ENCODE measurements at regions not wholly inside any gene's neighbourhood (a gene's known extent, or its start where the extent isn't known, plus 50 kb on each side); places are given as distances from the start of the nearest gene placed in this dataset.

- WGBS (ENCODE audit: low lambda C conversion rate): 26% methylated on average over 11 of the region's 11 CpGs
- no peaks in the 10 kb centered on the region for H4K20me1 ChIP-seq (ENCODE audit: insufficient read depth, low read length)
- no peaks in the 10 kb centered on the region for H3K36me3 ChIP-seq (replicated peaks in 1 of 2; ENCODE audit: control insufficient read depth in 1 of 2, insufficient read depth in 2 of 2, low read length in 2 of 2)
- CTCF ChIA-PET (ENCODE audit: low intra/inter-chr PET ratio, low total read pairs): no interaction called here
- H3K79me2 ChIP-seq (ENCODE audit: insufficient read depth, low read length): no peaks in the 10 kb centered on the region
- H3K4me1 ChIP-seq (ENCODE audit: insufficient read depth, low read length): no peaks in the 10 kb centered on the region
- no peak overlapping the region for H3K4me2 ChIP-seq (ENCODE audit: low read depth, low read length)
- H3K27me3 ChIP-seq (ENCODE audit: control insufficient read depth in 1 of 2, insufficient read depth in 2 of 2, low read length in 2 of 2): peaks cover 0 to 2% of the 10 kb centered on the region in 2 experiments; a peak in 3 of 5 replicates
- POLR2A ChIA-PET: no interaction called here
- H3K27ac ChIP-seq (ENCODE audit: extremely low read length, insufficient read depth, low read length): no peak overlapping the region
- intact Hi-C loops (cut with micrococcal nuclease; ENCODE audit: unreplicated experiment): no loop called here
- in situ Hi-C loops (cut with HindIII; ENCODE audit: extremely low pct_ligation_motif_present, low pct_unique_long_range_greater_than_20kb): no loop called here
- no peaks in the 10 kb centered on the region for H3K9me3 ChIP-seq (ENCODE audit: low read length)
- no peak overlapping the region for H3K9ac ChIP-seq (ENCODE audit: insufficient read depth, low read depth, low read length)
- TF ChIP-seq CBX5 (CRISPR knock-in tag; IDR thresholded peaks at IDR 0.05; ENCODE audit: borderline replicate concordance) (no peak), NCOA1 (CRISPR knock-in tag; IDR thresholded peaks at IDR 0.05) (no peak), STAT5B (CRISPR knock-in tag; IDR thresholded peaks at IDR 0.05) (no peak), GATAD2A (CRISPR knock-in tag; IDR thresholded peaks at IDR 0.05) (no peak), NFE2 (CRISPR knock-in tag; IDR thresholded peaks at IDR 0.05) (no peak), TRAFD1 (CRISPR knock-in tag; IDR thresholded peaks at IDR 0.05; ENCODE audit: borderline replicate concordance) (no peak), SYNCRIP (IDR thresholded peaks at IDR 0.05; ENCODE audit: insufficient read depth, low read depth, low read length) (no peak), ZNF740 (CRISPR knock-in tag; IDR thresholded peaks at IDR 0.05) (no peak), HMGXB3 (CRISPR knock-in tag; IDR thresholded peaks at IDR 0.05; ENCODE audit: borderline replicate concordance) (no peak), IKZF4 (CRISPR knock-in tag; IDR thresholded peaks at IDR 0.05; ENCODE audit: borderline replicate concordance, low read depth, not compliant biosample characterization) (no peak), ATAD3A (CRISPR knock-in tag; IDR thresholded peaks at IDR 0.05) (no peak), MXD3 (CRISPR knock-in tag; IDR thresholded peaks at IDR 0.05) (no peak), HOXD1 (CRISPR knock-in tag; IDR thresholded peaks at IDR 0.05) (no peak), ZNF160 (CRISPR knock-in tag; IDR thresholded peaks at IDR 0.05) (no peak), ZFY (CRISPR knock-in tag; IDR thresholded peaks at IDR 0.05) (no peak), TCF7L2 (IDR thresholded peaks at IDR 0.05; ENCODE audit: low read depth, low read length) (no peak)
- DNase-seq (ENCODE audit: low spot score) (no peak), ATAC-seq (no peak), FAIRE-seq (no peak)
- H3K4me3 ChIP-seq (replicated peaks in 1 of 3; ENCODE audit: insufficient read depth in 1 of 3, low read depth in 2 of 3, low read length in 3 of 3): no peak overlapping the region
- no peak overlapping the region for H2AFZ ChIP-seq (ENCODE audit: low read length)
- no TSS peak for BruUV-seq (replicated peaks)
Measured at GRCh38 chr20:22768266-22769178, 184.2 kb upstream of the FOXA2 start.

Data from HepG2 (cell line).